H9 (cell line): ENCODE measurements at regions not wholly inside any gene's neighbourhood (a gene's known extent, or its start where the extent isn't known, plus 50 kb on each side); places are given as distances from the start of the nearest gene placed in this dataset.

Source experiments
- DNase-seq: peaks from one replicate; pipeline ENCODE4 v3.0.0-alpha.2; 2017
- H2AFZ ChIP-seq: one replicate; pipeline ENCODE4 v1.6.1; 2013; ENCODE audit warnings: mild to moderate bottlenecking, low read length, control low read depth, moderate library complexity
- H2AK5ac ChIP-seq: 2 replicates; pipeline ENCODE4 v1.6.1; 2013; ENCODE audit warnings: low read length, control low read depth, mixed read lengths; ENCODE audit not compliant: insufficient read length
- H2BK120ac ChIP-seq: one replicate; pipeline ENCODE4 v1.6.1; 2013; ENCODE audit warnings: low read depth, mild to moderate bottlenecking, low read length, control low read depth, inconsistent platforms; ENCODE audit not compliant: poor library complexity, severe bottlenecking
- H2BK12ac ChIP-seq: 2 replicates; pipeline ENCODE4 v1.6.1; 2013; ENCODE audit warnings: low read length, control low read depth, mixed read lengths, low read depth; ENCODE audit not compliant: insufficient read length
- H2BK15ac ChIP-seq: 2 replicates; pipeline ENCODE4 v1.6.1; 2013; ENCODE audit warnings: low read depth, low read length, control low read depth
- H2BK20ac ChIP-seq: one replicate; pipeline ENCODE4 v1.6.1; 2013; ENCODE audit warnings: low read depth, mild to moderate bottlenecking, low read length, control low read depth, inconsistent platforms; ENCODE audit not compliant: poor library complexity, severe bottlenecking
- H2BK5ac ChIP-seq: 2 replicates; pipeline ENCODE4 v1.6.1; 2013; ENCODE audit warnings: low read length, control low read depth, mixed read lengths; ENCODE audit not compliant: insufficient read length
- H3K14ac ChIP-seq: 2 replicates; pipeline ENCODE4 v1.6.1; 2013; ENCODE audit warnings: low read length, control low read depth; ENCODE audit not compliant: insufficient read depth
- H3K18ac ChIP-seq: 2 replicates; pipeline ENCODE4 v1.6.1; 2013; ENCODE audit warnings: low read depth, mild to moderate bottlenecking, mixed read lengths, low read length, control low read depth; ENCODE audit not compliant: insufficient read length
- H3K23ac ChIP-seq: 2 replicates; pipeline ENCODE4 v1.6.1; 2013; ENCODE audit warnings: low read length, control low read depth, mixed read lengths, low read depth; ENCODE audit not compliant: insufficient read length
- H3K23me2 ChIP-seq: 2 replicates; pipeline ENCODE4 v1.6.1; 2013; ENCODE audit warnings: low read depth, mild to moderate bottlenecking, mixed read lengths, low read length, control low read depth; ENCODE audit not compliant: insufficient read length, poor library complexity, severe bottlenecking
- H3K27ac ChIP-seq: 2 replicates; pipeline ENCODE4 v1.5.1; 2013; ENCODE audit warnings: low read length, control low read depth, mixed read lengths, low read depth; ENCODE audit not compliant: insufficient read length
- H3K27me3 ChIP-seq: 2 replicates; pipeline ENCODE4 v1.6.1; 2013; ENCODE audit warnings: low read length, control low read depth, inconsistent platforms; ENCODE audit not compliant: insufficient read depth
- H3K4ac ChIP-seq: 2 replicates; pipeline ENCODE4 v1.6.1; 2013; ENCODE audit warnings: low read depth, mild to moderate bottlenecking, control low read depth, inconsistent platforms, low read length, moderate library complexity
- H3K4me1 ChIP-seq: 2 replicates; pipeline ENCODE4 v1.6.1; 2013; ENCODE audit warnings: low read length, control low read depth, inconsistent platforms; ENCODE audit not compliant: insufficient read depth
- H3K4me2 ChIP-seq: 2 replicates; pipeline ENCODE4 v1.6.1; 2013; ENCODE audit warnings: low read length, control low read depth, mixed read lengths; ENCODE audit not compliant: insufficient read length, insufficient read depth
- H3K56ac ChIP-seq: 2 replicates; pipeline ENCODE4 v1.6.1; 2013; ENCODE audit warnings: low read depth, mild to moderate bottlenecking, mixed read lengths, low read length, control low read depth; ENCODE audit not compliant: insufficient read length
- H3K79me1 ChIP-seq: 2 replicates; pipeline ENCODE4 v1.6.1; 2013; ENCODE audit warnings: low read depth, mild to moderate bottlenecking, moderate library complexity, low read length, control low read depth, inconsistent platforms; ENCODE audit not compliant: insufficient read depth, poor library complexity, severe bottlenecking
- H3K79me2 ChIP-seq: 2 replicates; pipeline ENCODE4 v1.6.1; 2013; ENCODE audit warnings: low read length, control low read depth, inconsistent platforms; ENCODE audit not compliant: insufficient read depth
- H3K9ac ChIP-seq: 2 replicates; pipeline ENCODE4 v1.6.1; 2013; ENCODE audit warnings: low read length, control low read depth, mixed read lengths; ENCODE audit not compliant: insufficient read length; ENCODE audit errors: extremely low read depth
- H3K9me3 ChIP-seq: one replicate; pipeline ENCODE4 v1.6.1; 2013; ENCODE audit warnings: low read depth, low read length, inconsistent platforms; ENCODE audit not compliant: control insufficient read depth
- H3T11ph ChIP-seq: one replicate; pipeline ENCODE4 v1.6.1; 2013; ENCODE audit warnings: mild to moderate bottlenecking, low read length, control low read depth, inconsistent platforms
- H4K20me1 ChIP-seq: one replicate; pipeline ENCODE4 v1.6.1; 2013; ENCODE audit not compliant: control insufficient read depth, insufficient read length, insufficient read depth
- H4K5ac ChIP-seq: 2 replicates; pipeline ENCODE4 v1.6.1; 2013; ENCODE audit warnings: low read depth, mild to moderate bottlenecking, mixed read lengths, low read length, control low read depth; ENCODE audit not compliant: insufficient read length
- H4K8ac ChIP-seq: replicated peaks from 2 replicates; pipeline ENCODE4 v1.6.1; 2013; ENCODE audit warnings: low read length, control low read depth, mixed read lengths, low read depth; ENCODE audit not compliant: insufficient read length
- H4K91ac ChIP-seq: 2 replicates; pipeline ENCODE4 v1.6.1; 2013; ENCODE audit warnings: low read depth, mild to moderate bottlenecking, moderate library complexity, mixed read lengths, low read length, control low read depth; ENCODE audit not compliant: insufficient read length
- H3K27ac Mint-ChIP-seq, 3 experiments: 2 replicates in 2 of 3; 3 replicates in 1 of 3; pipeline ENCODE4 v1.8.0; 2020 to 2021; ENCODE audit warnings: mixed read lengths in 3 of 3, mild to moderate bottlenecking in 1 of 3, moderate library complexity in 1 of 3
- H3K27me3 Mint-ChIP-seq: 2 replicates; pipeline ENCODE4 v1.8.0; 2021; ENCODE audit warnings: low read depth, mild to moderate bottlenecking, moderate library complexity, mixed read lengths
- H3K36me3 Mint-ChIP-seq, 3 experiments: 2 replicates in 2 of 3; 3 replicates in 1 of 3; pipeline ENCODE4 v1.8.0; 2020 to 2021; ENCODE audit warnings: low read depth in 3 of 3, mixed read lengths in 3 of 3; ENCODE audit not compliant: insufficient read depth in 1 of 3
- H3K4me1 Mint-ChIP-seq, 2 experiments: 2 replicates each; pipeline ENCODE4 v1.8.0; 2020; ENCODE audit warnings: mixed read lengths in 2 of 2
- H3K4me3 Mint-ChIP-seq, 2 experiments: 2 replicates in 1 of 2; 3 replicates in 1 of 2; pipeline ENCODE4 v1.8.0; 2020 to 2021; ENCODE audit warnings: mild to moderate bottlenecking in 2 of 2, mixed read lengths in 2 of 2, moderate library complexity in 1 of 2
- H3K9me3 Mint-ChIP-seq, 2 experiments: 2 replicates in 1 of 2; 3 replicates in 1 of 2; pipeline ENCODE4 v1.8.0; 2020; ENCODE audit warnings: mild to moderate bottlenecking in 2 of 2, mixed read lengths in 2 of 2, moderate library complexity in 1 of 2
- CTCF ChIP-seq: fragments of 200-600 bp; sonication (generic); conservative IDR thresholded peaks from 3 replicates; pipeline ENCODE4 v1.8.0; 2021; ENCODE audit warnings: antibody characterized with exemption, mild to moderate bottlenecking
- WGBS: extraction: QIAGEN DNeasy Blood & Tissue Kit; methylation state at CpG from one replicate; pipeline ENCODE4 v1.1.7; 2013; ENCODE audit warnings: missing lambda C conversion rate, low lambda C conversion rate, mixed read lengths; ENCODE audit not compliant: insufficient read length; ENCODE audit errors: extremely low coverage; 5-methylcytosine and 5-hydroxymethylcytosine counted together

- no peak for DNase-seq
- H3K9me3 ChIP-seq, result no peaks in the 10 kb centered on the region
- Mint-ChIP-seq H3K27me3 (no peaks in the 10 kb centered on the region), H3K27ac (no peak overlapping the region), H3K9me3 (peaks cover 0 to 1% of the 10 kb centered on the region in 2 experiments; a peak in 1 of 5 replicates), H3K36me3 (peaks cover 0 to 1% (median under 1%) of the 10 kb centered on the region in 3 experiments; a peak in 3 of 7 replicates), H3K4me1 (peaks cover 0 to 11% of the 10 kb centered on the region in 2 experiments; a peak in 2 of 4 replicates), H3K4me3 (no peak overlapping the region)
- no CpG with 5 or more reads among the region's 2 CpGs for WGBS
- H3K14ac ChIP-seq, result no peak overlapping the region
- H3K4me1 ChIP-seq, result no peaks in the 10 kb centered on the region
- H3K23ac ChIP-seq, result no peak overlapping the region
- H2AK5ac ChIP-seq, result no peak overlapping the region
- H3K4me2 ChIP-seq, result no peak overlapping the region
- no peaks in the 10 kb centered on the region for H3K79me2 ChIP-seq
- H4K20me1 ChIP-seq, result no peaks in the 10 kb centered on the region
- H2BK5ac ChIP-seq, result no peak overlapping the region
- no peak overlapping the region for H3K27ac ChIP-seq
- H2BK20ac ChIP-seq, result no peak overlapping the region
- no peak overlapping the region for H3K56ac ChIP-seq
- H3K27me3 ChIP-seq, result no peaks in the 10 kb centered on the region
- no peak overlapping the region for H2BK15ac ChIP-seq
- no peaks in the 10 kb centered on the region for H3K79me1 ChIP-seq
- H2BK120ac ChIP-seq, result no peak overlapping the region
- H3K4ac ChIP-seq, result no peak overlapping the region
- H2BK12ac ChIP-seq, result no peak overlapping the region
- H4K91ac ChIP-seq, result no peak overlapping the region
- H4K5ac ChIP-seq, result no peak overlapping the region
- no peak for TF ChIP-seq CTCF
- H3K9ac ChIP-seq, result no peak overlapping the region
- H3K23me2 ChIP-seq, result no peaks in the 10 kb centered on the region
- no peak overlapping the region for H3T11ph ChIP-seq
- H2AFZ ChIP-seq, result no peak overlapping the region
- H3K18ac ChIP-seq, result no peak overlapping the region
- no peak overlapping the region for H4K8ac ChIP-seq
These were observed 50.3 kb upstream of the EGR2 start for GRCh38 chr10:62866451-62866850.
